Stimulated activated CD4-positive, alpha-beta T cell treated with anti-CD3 and anti-CD28 coated beads, TNF-alpha, amount 100 ng/mL, for 48 hours (primary cell): ENCODE measurements at regions not wholly inside any gene's neighbourhood (a gene's known extent, or its start where the extent isn't known, plus 50 kb on each side); places are given as distances from the start of the nearest gene placed in this dataset.
"Not testable (repeated sequence)": the region's sequence is repeated elsewhere in the genome, so short reads cannot be mapped to it uniquely, and the experiment has no call there.

Experiments
- DNase-seq, 3 donors: peaks; one replicate each; pipeline ENCODE4 v3.0.0-alpha.2; 2020; ENCODE audit warnings: low read depth in 3 of 3

GRCh38 chr11:134728186-134728585 is 316.1 kb upstream of the B3GAT1 start:
- no peak for DNase-seq

DNA sequence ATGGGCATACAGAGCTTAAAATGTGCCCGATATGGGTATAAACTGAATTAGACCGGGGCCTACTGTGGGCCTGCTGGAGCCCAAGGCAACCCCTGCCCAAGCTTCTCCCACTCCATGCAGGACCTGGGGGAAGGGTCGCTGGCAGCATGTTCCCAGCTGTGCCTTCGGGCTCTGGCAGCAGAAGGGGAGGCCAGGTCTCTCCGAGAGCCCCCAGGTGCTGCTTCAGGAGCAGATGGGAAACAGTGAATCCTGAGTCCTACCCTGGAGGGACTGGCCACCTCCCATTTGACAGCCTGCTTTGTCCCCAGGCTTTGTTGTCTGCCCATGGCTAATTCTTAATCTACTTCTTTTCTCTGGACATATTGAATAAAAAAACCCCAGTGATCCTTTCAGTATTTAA is 315.6 kb upstream of the B3GAT1 start:
- no peak for DNase-seq

GRCh38 chr11:134727204-134727603 is 315.2 kb upstream of the B3GAT1 start:
- no peak for DNase-seq

GRCh38 chr11:134725716-134726639 is 313.9 kb upstream of the B3GAT1 start:
- no peak for DNase-seq

- no peak for DNase-seq
Observed at GRCh38 chr11:134725211-134725610, 313.2 kb upstream of the B3GAT1 start.

DNA sequence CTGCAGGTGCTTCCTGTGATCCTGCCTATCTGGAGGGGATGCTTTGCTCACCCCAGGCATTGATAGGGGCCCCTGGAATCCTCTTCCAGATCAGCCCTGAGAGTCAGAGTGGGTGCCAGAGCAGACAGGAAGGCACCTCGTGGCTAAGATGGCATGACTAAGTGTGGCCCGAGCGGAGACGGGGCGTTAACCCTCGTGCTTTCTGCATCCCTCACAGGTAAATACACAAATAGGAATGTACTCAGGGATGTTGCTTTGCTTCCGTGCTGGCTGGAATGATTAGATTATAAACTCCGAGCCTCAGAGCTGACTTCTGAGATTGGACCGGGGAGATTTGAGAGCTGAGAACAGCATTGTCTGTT is 312.7 kb upstream of the B3GAT1 start:
- DNase-seq, result no peak

DNA sequence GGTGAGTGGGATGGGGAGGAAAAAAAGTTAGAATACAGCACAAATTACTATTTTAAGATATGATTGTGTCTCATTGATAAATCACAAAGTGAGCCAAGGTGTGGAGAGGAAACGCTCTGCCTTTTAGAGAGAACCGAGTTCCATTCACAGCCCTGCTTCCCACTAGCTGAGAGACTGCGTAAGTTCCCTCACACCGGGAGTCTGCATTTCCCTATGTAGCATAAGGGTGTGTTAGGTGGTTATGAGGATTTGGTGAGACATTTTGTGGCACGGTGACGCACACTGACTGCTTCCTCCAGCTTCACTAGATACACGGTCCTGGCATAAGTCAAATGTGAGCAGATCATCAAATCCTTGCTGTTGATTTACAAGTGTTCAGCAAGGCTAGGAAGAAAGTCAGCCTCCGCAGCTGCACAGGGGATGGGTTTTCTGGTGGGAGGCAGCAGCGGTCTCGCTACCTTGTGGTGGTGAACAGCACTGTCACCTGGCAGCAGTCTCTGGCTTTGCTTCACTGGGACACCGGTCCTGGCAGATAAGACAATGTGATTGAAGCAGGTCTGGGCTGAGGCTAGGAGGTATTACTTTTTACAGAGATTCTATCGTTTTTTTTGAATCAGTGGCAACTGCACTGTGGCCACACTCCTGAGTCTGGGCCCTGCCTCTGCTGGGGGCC is 312.2 kb upstream of the B3GAT1 start:
- no peak for DNase-seq

DNA sequence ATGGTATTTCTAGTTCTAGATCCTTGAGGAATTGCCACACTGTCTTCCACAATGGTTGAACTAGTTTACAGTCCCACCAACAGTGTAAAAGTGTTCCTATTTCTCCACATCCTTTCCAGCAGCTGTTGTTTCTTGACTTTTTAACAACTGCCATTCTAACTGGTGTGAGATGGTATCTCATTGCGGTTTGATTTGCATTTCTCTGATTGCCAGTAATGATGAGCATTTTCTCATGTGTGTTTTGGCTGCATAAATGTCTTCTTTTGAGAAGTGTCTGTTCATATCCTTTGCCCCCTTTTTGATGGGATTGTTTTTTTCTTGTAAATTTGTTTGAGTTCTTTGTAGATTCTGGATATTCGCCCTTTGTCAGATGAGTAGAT is 308.6 kb upstream of the B3GAT1 start:
- DNase-seq, result not testable (repeated sequence)

GRCh38 chr11:134719940-134720690 is 308.1 kb upstream of the B3GAT1 start:
- not testable (repeated sequence) for DNase-seq

- DNase-seq, result no peak
Observed at GRCh38 chr11:134719397-134719796, 307.4 kb upstream of the B3GAT1 start.

GRCh38 chr11:134716582-134716981 is 304.5 kb upstream of the B3GAT1 start:
- DNase-seq, result no peak

DNA sequence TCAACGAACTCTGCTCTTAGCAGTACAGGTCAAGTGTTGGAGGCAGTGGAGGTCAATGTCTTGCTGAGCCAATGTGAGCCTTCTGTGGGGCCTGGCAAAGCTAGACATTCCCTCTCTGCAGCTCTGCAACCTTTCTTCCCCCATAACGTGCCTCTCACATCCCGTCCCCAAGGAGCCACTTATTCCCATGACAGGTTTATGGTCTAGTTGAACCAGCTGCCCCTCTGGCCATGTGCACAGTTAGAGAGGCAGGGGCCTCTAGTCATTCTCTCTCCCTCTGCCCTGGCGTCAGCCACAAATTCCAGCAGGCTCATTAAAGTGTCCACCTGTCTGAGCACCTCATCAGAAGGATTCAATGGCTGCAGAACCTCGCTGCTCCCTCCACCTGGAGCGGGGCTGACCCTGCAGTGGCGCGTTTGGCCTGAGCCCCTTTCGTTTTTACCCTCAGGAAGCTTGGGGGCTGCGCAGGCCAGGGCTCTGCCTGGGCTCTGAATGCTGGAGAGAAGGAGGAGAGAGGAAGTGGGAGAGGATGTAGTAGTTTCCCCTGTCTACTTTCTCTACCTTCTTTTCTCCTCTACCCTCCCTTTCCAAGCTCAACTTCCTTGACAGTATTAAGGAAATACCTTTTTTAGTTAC is 302.1 kb upstream of the B3GAT1 start:
- no peak for DNase-seq

- no peak for DNase-seq
Observed at GRCh38 chr11:134712228-134713145, 300.4 kb upstream of the B3GAT1 start.

- DNase-seq, result no peak
Observed at GRCh38 chr11:134711588-134711987, 299.5 kb upstream of the B3GAT1 start.

DNA sequence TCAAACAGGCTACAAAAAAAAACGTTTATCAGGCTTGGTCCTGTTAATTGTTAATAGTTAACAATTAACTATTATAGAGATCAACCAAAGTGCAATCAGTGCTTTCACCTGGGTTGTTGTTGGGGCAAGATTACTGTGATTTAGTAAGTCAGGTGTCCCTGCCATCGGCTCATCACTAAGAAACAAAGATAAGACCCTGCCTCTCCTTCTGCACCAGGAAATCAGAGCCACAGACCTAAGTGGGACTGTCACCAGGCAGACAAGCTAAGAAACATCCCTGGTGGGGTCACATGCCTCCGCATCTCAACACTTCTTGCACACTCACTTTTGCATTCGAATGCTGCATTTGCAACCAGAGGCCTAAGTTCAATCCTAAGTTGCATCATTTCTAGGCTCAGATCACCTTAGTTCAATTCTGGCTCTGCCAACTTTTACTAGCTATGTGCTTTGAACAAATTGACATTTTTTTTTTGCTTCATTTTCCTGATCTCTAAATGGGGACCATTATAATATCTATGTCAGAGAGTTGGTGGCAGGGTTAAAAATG is 298.9 kb upstream of the B3GAT1 start:
- no peak for DNase-seq

DNA sequence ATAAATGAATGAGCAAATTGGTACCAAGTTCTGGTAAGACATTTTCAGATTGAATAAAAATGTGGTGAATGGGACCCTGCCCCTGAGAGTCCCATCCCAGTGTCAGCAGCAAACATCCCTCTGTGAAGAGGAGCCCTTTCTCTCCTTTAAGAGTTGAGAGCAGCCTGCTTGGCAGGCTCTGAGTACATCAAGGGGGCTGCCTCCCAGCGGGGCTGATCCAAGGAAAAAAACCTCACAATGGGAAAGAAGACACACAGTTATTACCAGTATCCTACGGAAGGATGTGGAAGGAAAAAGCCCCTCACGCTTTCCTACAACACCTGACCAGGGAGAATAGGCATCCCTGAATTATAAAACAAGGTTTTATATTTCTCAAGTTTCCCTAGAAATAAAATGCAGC is 293.8 kb upstream of the B3GAT1 start:
- no peak for DNase-seq

DNA sequence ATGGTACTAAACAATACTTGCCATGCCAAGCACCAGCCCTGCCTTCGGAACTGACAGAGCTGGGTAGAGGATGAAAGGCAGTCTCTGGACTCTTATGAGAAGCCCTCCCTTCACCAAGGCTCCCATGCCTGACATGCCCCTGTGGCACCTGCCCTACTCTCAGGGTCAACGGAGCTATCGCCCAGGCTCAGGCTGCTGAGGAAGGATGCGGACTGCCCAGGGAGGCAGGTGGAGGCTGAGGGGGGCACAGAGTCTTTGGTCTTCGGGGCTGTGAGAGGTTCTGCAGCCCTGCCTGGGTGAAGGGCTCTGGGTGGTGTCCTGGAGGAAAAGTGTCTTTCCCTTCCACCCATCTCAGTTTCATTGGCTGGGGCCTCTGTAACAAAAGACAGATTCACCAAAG is 290.8 kb upstream of the B3GAT1 start:
- DNase-seq, result no peak

- DNase-seq, result no peak
Observed at GRCh38 chr11:134701564-134702165, 289.6 kb upstream of the B3GAT1 start.

- DNase-seq, result no peak
Observed at GRCh38 chr11:134700101-134700640, 288.1 kb upstream of the B3GAT1 start.

- no peak for DNase-seq
Observed at GRCh38 chr11:134696455-134696854, 284.4 kb upstream of the B3GAT1 start.
